Effector CD4-positive, alpha-beta T cell (primary cell): ENCODE measurements at regions not wholly inside any gene's neighbourhood (a gene's known extent, or its start where the extent isn't known, plus 50 kb on each side); places are given as distances from the start of the nearest gene placed in this dataset.
"Not testable (repeated sequence)": the region's sequence is repeated elsewhere in the genome, so short reads cannot be mapped to it uniquely, and the experiment has no call there.

Source experiments
- DNase-seq: peaks from one replicate; pipeline ENCODE4 v3.0.0-alpha.2; 2020

GRCh38 chr5:118156181-118156580 is 832.2 kb downstream of the DTWD2 start:
- no peak for DNase-seq

- DNase-seq: no peak
Measured at GRCh38 chr5:118146824-118147223, 841.5 kb downstream of the DTWD2 start.

GRCh38 chr5:118144540-118144939 is 843.8 kb downstream of the DTWD2 start:
- DNase-seq: no peak

- DNase-seq: no peak
Measured at GRCh38 chr5:118139361-118139760, 849.0 kb downstream of the DTWD2 start.

GRCh38 chr5:118126159-118126558 is 862.2 kb downstream of the DTWD2 start:
- DNase-seq: no peak

- no peak for DNase-seq
Measured at GRCh38 chr5:118125687-118126086, 862.7 kb downstream of the DTWD2 start.

- DNase-seq: no peak
Measured at GRCh38 chr5:118121258-118121657, 867.1 kb downstream of the DTWD2 start.

- DNase-seq: no peak
Measured at GRCh38 chr5:118115791-118116190, 872.6 kb downstream of the DTWD2 start.

GRCh38 chr5:118111956-118112355 is 876.4 kb downstream of the DTWD2 start:
- DNase-seq: no peak

- DNase-seq: not testable (repeated sequence)
Measured at GRCh38 chr5:118107246-118107645, 881.1 kb downstream of the DTWD2 start.

- DNase-seq: no peak
Measured at GRCh38 chr5:118098716-118099115, 889.6 kb downstream of the DTWD2 start.

- no peak for DNase-seq
Measured at GRCh38 chr5:118095115-118095514, 893.2 kb downstream of the DTWD2 start.

GRCh38 chr5:118088448-118088847 is 899.9 kb downstream of the DTWD2 start:
- DNase-seq: no peak

- DNase-seq: no peak
Measured at GRCh38 chr5:118076490-118076889, 911.9 kb downstream of the DTWD2 start.

GRCh38 chr5:118070041-118070440 is 918.3 kb downstream of the DTWD2 start:
- no peak for DNase-seq

GRCh38 chr5:118069452-118069851 is 918.9 kb downstream of the DTWD2 start:
- no peak for DNase-seq

- DNase-seq: no peak
Measured at GRCh38 chr5:118068886-118069285, 919.5 kb downstream of the DTWD2 start.

- DNase-seq: not testable (repeated sequence)
Measured at GRCh38 chr5:118063836-118064235, 924.5 kb downstream of the DTWD2 start.

- no peak for DNase-seq
Measured at GRCh38 chr5:118060833-118061232, 927.5 kb downstream of the DTWD2 start.

- no peak for DNase-seq
Measured at GRCh38 chr5:118052503-118052902, 935.8 kb downstream of the DTWD2 start.

GRCh38 chr5:118044169-118044568 is 944.2 kb downstream of the DTWD2 start:
- DNase-seq: no peak

- DNase-seq: no peak
Measured at GRCh38 chr5:118043531-118043930, 944.8 kb downstream of the DTWD2 start.

GRCh38 chr5:118042076-118042475 is 946.3 kb downstream of the DTWD2 start:
- no peak for DNase-seq

- DNase-seq: no peak
Measured at GRCh38 chr5:118040496-118040895, 947.9 kb downstream of the DTWD2 start.

GRCh38 chr5:118033686-118034338 is 954.5 kb downstream of the DTWD2 start:
- DNase-seq: no peak
